Ramos (cell line): ENCODE measurements at regions not wholly inside any gene's neighbourhood (a gene's known extent, or its start where the extent isn't known, plus 50 kb on each side); places are given as distances from the start of the nearest gene placed in this dataset.

Experiments
- in situ Hi-C: fragments of 300-500 bp; cut with MboI; formaldehyde crosslinking; loops from one replicate; pipeline ENCODE4 v1.14.3; 2022; ENCODE audit warnings: low sequenced_read_pairs; ENCODE audit not compliant: unreplicated experiment

GRCh38 chr7:22676385-22676784, 50.6 kb upstream of the IL6 start:
- in situ Hi-C loops: no loop called here

- in situ Hi-C loops: no loop called here
Measured at GRCh38 chr7:22675917-22676343, 51.1 kb upstream of the IL6 start.

- in situ Hi-C loops: no loop called here
Measured at GRCh38 chr7:22675421-22675820, 51.6 kb upstream of the IL6 start.

- in situ Hi-C loops: no loop called here
Measured at GRCh38 chr7:22672846-22673680, 53.9 kb upstream of the IL6 start.

- in situ Hi-C loops: no loop called here
Measured at GRCh38 chr7:22671177-22671879, 55.7 kb upstream of the IL6 start.

- in situ Hi-C loops: no loop called here
Measured at GRCh38 chr7:22670422-22670815, 56.6 kb upstream of the IL6 start.

- in situ Hi-C loops: no loop called here
Measured at GRCh38 chr7:22669692-22670421, 57.1 kb upstream of the IL6 start.

GRCh38 chr7:22668971-22669401, 58.0 kb upstream of the IL6 start:
- in situ Hi-C loops: no loop called here

- in situ Hi-C loops: no loop called here
Measured at GRCh38 chr7:22667562-22668239, 59.3 kb upstream of the IL6 start.

GRCh38 chr7:22667187-22667561, 59.8 kb upstream of the IL6 start:
- in situ Hi-C loops: no loop called here

- in situ Hi-C loops: no loop called here
Measured at GRCh38 chr7:22666732-22667131, 60.3 kb upstream of the IL6 start.

GRCh38 chr7:22665923-22666322, 61.1 kb upstream of the IL6 start:
- in situ Hi-C loops: no loop called here

- in situ Hi-C loops: no loop called here
Measured at GRCh38 chr7:22664988-22665798, 61.8 kb upstream of the IL6 start.

- in situ Hi-C loops: no loop called here
Measured at GRCh38 chr7:22663721-22664120, 63.3 kb upstream of the IL6 start.

- in situ Hi-C loops: no loop called here
Measured at GRCh38 chr7:22663357-22663718, 63.7 kb upstream of the IL6 start.

GRCh38 chr7:22662556-22663356, 64.2 kb upstream of the IL6 start:
- in situ Hi-C loops: no loop called here

GRCh38 chr7:22662036-22662435, 65.0 kb upstream of the IL6 start:
- in situ Hi-C loops: no loop called here

GRCh38 chr7:22660732-22661131, 66.3 kb upstream of the IL6 start:
- in situ Hi-C loops: no loop called here

- in situ Hi-C loops: no loop called here
Measured at GRCh38 chr7:22660293-22660692, 66.7 kb upstream of the IL6 start.
